NCI-H748 treated with DMSO at 0.1 percent for 48 hours (cell line): ENCODE measurements at regions not wholly inside any gene's neighbourhood (a gene's known extent, or its start where the extent isn't known, plus 50 kb on each side); places are given as distances from the start of the nearest gene placed in this dataset.

Source experiments
- DNase-seq: peaks from one replicate; lab custom pipeline; 2025; lab: John Stamatoyannopoulos, UW

- DNase-seq = no peak
Observed at GRCh38 chr13:62997696-62998095, 1582.0 kb upstream of the PCDH20 start.

GRCh38 chr13:62997038-62997599 lies 1581.5 kb upstream of the PCDH20 start:
- DNase-seq = no peak

DNA sequence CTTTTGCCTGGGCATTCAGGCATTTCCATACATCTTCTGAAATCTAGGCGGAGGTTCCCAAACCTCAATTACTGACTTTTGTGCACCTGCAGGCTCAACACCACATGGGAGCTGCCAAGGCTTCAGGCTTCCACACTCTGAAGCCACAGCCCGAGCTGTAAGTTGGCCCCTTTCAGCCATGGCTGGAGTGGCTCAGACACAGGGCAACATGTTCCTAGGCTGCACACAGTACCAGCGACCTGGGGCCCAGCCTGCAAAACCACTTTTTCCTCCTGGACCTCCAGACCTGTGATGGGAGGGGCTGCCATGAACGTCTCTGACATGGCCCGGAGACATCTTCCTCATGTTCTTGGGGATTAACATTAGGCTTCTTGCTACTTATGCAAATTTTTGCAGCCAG lies 1558.2 kb upstream of the PCDH20 start:
- no peak for DNase-seq

- DNase-seq = no peak
Observed at GRCh38 chr13:62964522-62964921, 1548.9 kb upstream of the PCDH20 start.

GRCh38 chr13:62960723-62961122 lies 1545.1 kb upstream of the PCDH20 start:
- DNase-seq = no peak

- DNase-seq = no peak
Observed at GRCh38 chr13:62933809-62934208, 1518.2 kb upstream of the PCDH20 start.

- DNase-seq = no peak
Observed at GRCh38 chr13:62932256-62932883, 1516.7 kb upstream of the PCDH20 start.

DNA sequence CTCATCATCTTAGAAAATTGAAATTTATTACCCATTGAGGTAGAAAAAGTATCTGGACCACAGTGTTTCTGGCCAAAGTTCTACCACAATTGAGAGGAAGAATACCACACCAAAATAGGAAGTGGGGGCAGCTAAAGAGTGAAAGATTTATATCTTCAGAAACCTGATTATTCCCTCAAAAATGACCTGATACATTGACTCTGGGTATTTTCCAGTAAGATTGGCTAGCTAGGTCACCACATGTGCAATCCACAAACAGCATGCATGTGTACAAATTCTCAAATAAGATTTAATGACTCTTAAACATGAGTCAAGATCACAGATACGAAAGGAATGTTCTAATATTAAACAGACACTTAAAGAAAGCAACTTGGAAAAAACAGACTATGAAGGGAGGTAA lies 1516.2 kb upstream of the PCDH20 start:
- DNase-seq = no peak

GRCh38 chr13:62924395-62924794 lies 1508.7 kb upstream of the PCDH20 start:
- no peak for DNase-seq

DNA sequence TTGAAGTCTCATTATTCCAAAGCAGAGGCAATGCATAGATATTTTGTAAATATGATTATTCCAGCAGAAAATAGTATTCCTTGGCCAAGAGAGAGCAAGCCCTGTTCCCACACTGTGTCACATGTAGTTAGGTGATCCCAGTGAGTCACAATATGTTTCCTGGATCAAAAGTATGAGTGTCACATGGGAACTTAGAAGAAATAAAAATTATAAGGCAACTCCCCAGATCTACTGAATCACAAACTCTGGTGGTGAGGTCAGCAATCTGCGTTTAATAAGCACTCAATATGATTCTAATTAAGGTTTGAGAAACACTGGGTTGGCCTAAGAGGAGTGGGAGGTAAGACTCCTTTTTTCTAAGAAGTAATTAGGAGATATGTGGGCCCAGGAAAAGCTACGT lies 1504.5 kb upstream of the PCDH20 start:
- DNase-seq = no peak

GRCh38 chr13:62919491-62919890 lies 1503.8 kb upstream of the PCDH20 start:
- no peak for DNase-seq

DNA sequence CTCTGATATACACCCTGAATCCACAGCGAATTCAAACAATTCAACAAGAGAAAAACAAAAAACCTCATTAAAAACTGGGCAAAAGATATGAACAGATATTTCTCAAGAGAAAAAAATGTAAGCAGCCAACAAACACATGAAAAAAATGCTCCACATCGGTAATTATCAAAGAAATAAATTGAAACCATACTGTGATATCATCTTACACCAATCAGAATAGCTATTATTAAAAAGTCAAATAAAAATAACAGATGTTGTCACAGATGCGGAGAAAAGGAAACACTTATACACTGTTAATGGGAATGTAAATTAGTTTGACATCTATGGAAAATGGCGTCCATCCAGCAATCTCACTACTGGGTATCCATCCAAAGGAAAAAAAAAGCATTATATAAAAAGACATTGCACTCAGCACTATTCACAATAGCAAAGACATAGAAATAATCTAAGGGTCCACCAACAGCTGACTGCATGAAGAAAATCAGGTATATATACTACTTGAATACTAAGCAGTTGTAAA lies 1495.0 kb upstream of the PCDH20 start:
- DNase-seq = no peak

GRCh38 chr13:62908321-62908720 lies 1492.7 kb upstream of the PCDH20 start:
- no peak for DNase-seq

DNA sequence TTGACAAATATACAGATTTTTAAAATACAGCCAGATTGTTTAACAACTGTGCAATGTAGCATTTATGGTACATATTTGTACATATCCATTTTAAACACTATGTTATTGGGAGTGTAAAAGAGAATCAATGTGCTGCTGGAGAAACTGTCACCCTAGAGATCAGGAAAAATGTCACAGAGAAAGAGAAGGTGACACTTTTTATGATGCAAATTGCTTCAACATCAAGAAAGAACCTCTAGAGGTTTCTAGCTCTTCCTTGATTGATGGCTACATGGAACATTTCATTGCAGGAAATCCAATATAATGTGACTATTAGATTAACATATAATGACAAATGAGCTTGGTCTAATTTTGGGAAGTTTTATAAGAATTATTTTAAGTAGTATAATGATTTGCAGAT lies 1491.2 kb upstream of the PCDH20 start:
- no peak for DNase-seq

- DNase-seq = no peak
Observed at GRCh38 chr13:62906469-62906868, 1490.8 kb upstream of the PCDH20 start.

- no peak for DNase-seq
Observed at GRCh38 chr13:62887046-62887445, 1471.4 kb upstream of the PCDH20 start.

DNA sequence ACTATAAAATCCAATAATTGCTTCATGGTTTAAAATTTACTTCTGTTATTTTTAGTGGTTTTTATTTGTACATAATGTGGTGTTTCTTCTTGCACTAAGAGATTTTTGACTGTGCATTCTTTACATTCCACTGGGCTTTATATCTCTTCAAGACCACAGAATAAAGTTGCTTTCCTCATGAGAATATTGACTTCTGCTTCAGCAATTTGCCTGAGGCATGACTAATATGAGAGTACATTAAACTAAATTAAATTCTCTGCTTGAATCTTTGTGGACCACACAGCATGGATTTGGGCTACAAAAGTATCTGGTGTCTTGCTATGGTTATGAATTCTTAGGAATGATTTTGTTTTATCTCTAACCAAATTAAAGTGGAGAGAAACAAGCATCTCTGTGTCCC lies 1463.4 kb upstream of the PCDH20 start:
- no peak for DNase-seq

GRCh38 chr13:62875118-62875640 lies 1459.5 kb upstream of the PCDH20 start:
- peak; percentile 15 for DNase-seq

DNA sequence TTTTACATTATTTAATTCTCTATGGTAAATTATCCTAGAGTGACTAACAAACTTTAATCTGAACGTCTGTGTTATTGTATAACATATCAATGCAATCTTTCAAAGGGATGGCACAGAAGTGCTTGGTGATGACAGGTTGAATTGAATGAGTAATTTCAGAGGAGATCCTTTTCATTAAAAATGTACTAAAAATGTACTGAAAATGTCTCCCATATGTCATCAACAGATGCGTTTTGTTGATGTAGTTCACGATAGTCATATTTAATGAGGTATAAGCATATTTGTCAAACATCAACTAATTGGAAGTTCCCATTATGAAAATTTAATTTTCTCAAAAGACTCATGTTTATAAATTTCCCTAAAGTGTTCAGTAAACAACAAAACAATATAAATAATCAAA lies 1434.7 kb upstream of the PCDH20 start:
- DNase-seq = no peak

DNA sequence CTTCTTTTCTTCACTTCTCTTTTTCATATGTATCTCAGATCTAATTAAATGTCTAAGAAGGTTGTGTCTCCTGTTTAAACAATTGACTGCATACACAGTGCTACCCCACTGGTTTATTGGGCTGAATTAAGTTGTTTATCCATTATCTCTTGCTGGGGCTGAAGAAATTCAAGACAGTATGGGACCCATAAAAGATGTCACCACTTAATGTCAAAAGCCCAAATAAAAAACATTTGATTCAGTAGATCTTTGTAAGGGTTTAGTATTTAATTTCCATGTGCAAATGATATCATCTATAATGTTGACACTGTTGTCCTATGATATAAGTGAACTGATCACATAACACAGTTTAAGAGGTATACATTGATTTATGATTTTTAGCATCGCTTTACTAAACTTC lies 1431.9 kb upstream of the PCDH20 start:
- DNase-seq = no peak

- DNase-seq = no peak
Observed at GRCh38 chr13:62846302-62846701, 1430.7 kb upstream of the PCDH20 start.

DNA sequence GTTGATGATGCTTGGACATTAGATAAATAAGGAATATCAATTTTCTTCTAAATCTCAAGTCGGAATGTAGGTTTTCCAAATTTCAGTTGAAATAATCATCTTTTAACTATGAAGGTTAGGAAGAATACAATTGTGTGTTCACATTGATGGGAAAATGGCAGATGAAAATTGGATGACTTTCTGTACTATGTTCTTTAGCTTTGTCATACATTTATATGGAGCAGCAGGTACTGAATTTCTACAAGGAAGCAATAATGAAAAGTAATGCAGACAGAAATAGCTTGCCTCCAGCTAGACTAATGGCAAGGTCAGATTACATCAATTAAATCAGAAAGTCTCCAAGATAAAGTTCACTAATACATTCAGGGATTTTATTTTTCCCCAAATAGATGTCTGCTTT lies 1423.7 kb upstream of the PCDH20 start:
- no peak for DNase-seq

- DNase-seq = no peak
Observed at GRCh38 chr13:62838929-62839328, 1423.3 kb upstream of the PCDH20 start.

GRCh38 chr13:62837895-62838294 lies 1422.2 kb upstream of the PCDH20 start:
- DNase-seq = no peak
